H1 (cell line): ENCODE measurements at regions not wholly inside any gene's neighbourhood (a gene's known extent, or its start where the extent isn't known, plus 50 kb on each side); places are given as distances from the start of the nearest gene placed in this dataset.

Source experiments
- CTCF ChIA-PET: fragments of 300-600 bp; sonication (Branson Sonifier 250); formaldehyde crosslinking; loops from one replicate; lab custom pipeline; 2021; ENCODE audit not compliant: partially characterized antibody; lab: Charles Lee
- POLR2A ChIA-PET: fragments of 300-600 bp; sonication (Branson Sonifier 250); formaldehyde crosslinking; loops from one replicate; lab custom pipeline; 2021; ENCODE audit warnings: inconsistent platforms; ENCODE audit not compliant: partially characterized antibody; lab: Charles Lee
- DNase-seq, 2 experiments: peaks; one replicate each; pipeline versions ENCODE4 v3.0.0 to v3.0.0-alpha.2; 2010 to 2022; ENCODE audit warnings: low spot score in 2 of 2, low read depth in 1 of 2, mixed read lengths in 1 of 2
- FAIRE-seq: peaks from 2 replicates; lab custom pipeline; 2011; peaks lifted over from hg19 to GRCh38; lab: Jason Lieb, UNC
- H2AFZ ChIP-seq: 2 replicates; pipeline ENCODE4 v1.8.1; 2012; ENCODE audit warnings: low read length, inconsistent platforms
- H2AK5ac ChIP-seq: 2 replicates; pipeline ENCODE4 v1.6.1; 2013; ENCODE audit warnings: low read depth, low read length
- H2BK120ac ChIP-seq: replicated peaks from 2 replicates; pipeline ENCODE3; 2013; ENCODE audit warnings: low read depth, low read length, inconsistent platforms
- H2BK12ac ChIP-seq: 2 replicates; pipeline ENCODE4 v1.6.1; 2013; ENCODE audit warnings: low read depth, low read length
- H2BK15ac ChIP-seq: 2 replicates; pipeline ENCODE4 v1.6.1; 2013; ENCODE audit warnings: low read length
- H2BK20ac ChIP-seq: 2 replicates; pipeline ENCODE4 v1.6.1; 2013; ENCODE audit warnings: low read length
- H2BK5ac ChIP-seq: 2 replicates; pipeline ENCODE4 v1.6.1; 2013; ENCODE audit warnings: low read depth, low read length
- H3K14ac ChIP-seq: 2 replicates; pipeline ENCODE4 v1.6.1; 2013; ENCODE audit warnings: inconsistent platforms; ENCODE audit not compliant: insufficient read length
- H3K18ac ChIP-seq: 2 replicates; pipeline ENCODE4 v1.6.1; 2013; ENCODE audit warnings: low read length; ENCODE audit errors: extremely low read depth
- H3K23ac ChIP-seq: 2 replicates; pipeline ENCODE4 v1.6.1; 2013; ENCODE audit warnings: inconsistent platforms; ENCODE audit not compliant: insufficient read length
- H3K23me2 ChIP-seq: 2 replicates; pipeline ENCODE4 v1.6.1; 2013; ENCODE audit warnings: low read depth, low read length
- H3K27ac ChIP-seq: 2 replicates; pipeline ENCODE4 v1.6.1; 2011; ENCODE audit warnings: low read depth, low read length, inconsistent platforms
- H3K27me3 ChIP-seq, 4 experiments: replicated peaks in 1 of 4; 1 replicate in 1 of 4; 2 replicates in 3 of 4; pipeline versions ENCODE4 v1.6.1 to v1.8.1; 2011 to 2013; ENCODE audit warnings: low read length in 3 of 4, mild to moderate bottlenecking in 3 of 4, inconsistent platforms in 2 of 4, mixed read lengths in 2 of 4, moderate library complexity in 1 of 4; ENCODE audit not compliant: control insufficient read depth in 3 of 4, insufficient read depth in 3 of 4; ENCODE audit errors: extremely low read depth in 1 of 4
- H3K36me3 ChIP-seq, 4 experiments: 2 replicates each; pipeline versions ENCODE4 v1.6.1 to v1.8.1; 2011 to 2013; ENCODE audit warnings: mild to moderate bottlenecking in 4 of 4, low read length in 3 of 4, moderate library complexity in 2 of 4, control low read depth in 1 of 4, inconsistent platforms in 1 of 4; ENCODE audit not compliant: insufficient read depth in 4 of 4, control insufficient read depth in 2 of 4
- H3K4ac ChIP-seq: replicated peaks from 2 replicates; pipeline ENCODE3; 2013; ENCODE audit warnings: low read length, low read depth, mixed read lengths, inconsistent platforms; ENCODE audit not compliant: insufficient read length
- H3K4me1 ChIP-seq, 4 experiments: replicated peaks in 1 of 4; 1 replicate in 1 of 4; 2 replicates in 3 of 4; pipeline versions ENCODE4 v1.6.1 to v1.8.1; 2011 to 2013; ENCODE audit warnings: low read length in 3 of 4, inconsistent platforms in 2 of 4, mixed read lengths in 1 of 4; ENCODE audit not compliant: insufficient read depth in 4 of 4, control insufficient read depth in 3 of 4
- H3K4me2 ChIP-seq, 2 experiments: 2 replicates each; pipeline versions ENCODE4 v1.6.1 to v1.8.1; 2011 to 2013; ENCODE audit warnings: low read depth in 2 of 2, low read length in 2 of 2, control low read depth in 1 of 2, inconsistent platforms in 1 of 2, mild to moderate bottlenecking in 1 of 2; ENCODE audit not compliant: insufficient read depth in 1 of 2
- H3K4me3 ChIP-seq, 4 experiments: fragments of 200-600, 300-600 bp in 1 of 4; sonication (generic), shearing (Covaris generic), sonication (Bioruptor Twin) in 1 of 4; 2 replicates each; pipeline versions ENCODE4 v1.5.1 to v1.8.1; 2011 to 2016; ENCODE audit warnings: low read length in 4 of 4, low read depth in 3 of 4, control low read depth in 2 of 4, inconsistent platforms in 2 of 4, mild to moderate bottlenecking in 2 of 4, mixed read lengths in 1 of 4, moderate library complexity in 1 of 4; ENCODE audit not compliant: insufficient read depth in 2 of 4; ENCODE audit errors: extremely low read depth in 1 of 4
- H3K56ac ChIP-seq: replicated peaks from 2 replicates; pipeline ENCODE3; 2013; ENCODE audit warnings: low read depth, mild to moderate bottlenecking, mixed read lengths, low read length, inconsistent platforms; ENCODE audit not compliant: insufficient read length
- H3K79me1 ChIP-seq: 2 replicates; pipeline ENCODE4 v1.6.1; 2013; ENCODE audit warnings: low read depth, low read length, control low read depth
- H3K79me2 ChIP-seq, 2 experiments: 2 replicates each; pipeline versions ENCODE4 v1.6.1 to v1.8.1; 2012 to 2013; ENCODE audit warnings: low read length in 2 of 2, mild to moderate bottlenecking in 2 of 2, inconsistent platforms in 1 of 2; ENCODE audit not compliant: insufficient read depth in 2 of 2, control insufficient read depth in 1 of 2
- H3K9ac ChIP-seq, 4 experiments: replicated peaks in 1 of 4; 1 replicate in 1 of 4; 2 replicates in 3 of 4; pipeline versions ENCODE4 v1.6.1 to v1.8.1; 2011 to 2013; ENCODE audit warnings: low read depth in 3 of 4, low read length in 3 of 4, control low read depth in 2 of 4, mild to moderate bottlenecking in 2 of 4, moderate library complexity in 2 of 4, inconsistent platforms in 1 of 4; ENCODE audit errors: extremely low read depth in 1 of 4
- H3K9me3 ChIP-seq, 2 experiments: 2 replicates each; pipeline versions ENCODE4 v1.6.1 to v1.8.1; 2012 to 2013; ENCODE audit warnings: mild to moderate bottlenecking in 2 of 2, moderate library complexity in 2 of 2, control low read depth in 1 of 2, inconsistent platforms in 1 of 2, low read depth in 1 of 2, low read length in 1 of 2, mixed read lengths in 1 of 2; ENCODE audit not compliant: insufficient read depth in 2 of 2
- H4K20me1 ChIP-seq, 2 experiments: replicated peaks in 1 of 2; 2 replicates each; pipeline versions ENCODE3 to v1.8.1; 2011 to 2013; ENCODE audit warnings: inconsistent platforms in 2 of 2, low read length in 2 of 2, mild to moderate bottlenecking in 1 of 2; ENCODE audit not compliant: insufficient read depth in 2 of 2, control insufficient read depth in 1 of 2
- H4K5ac ChIP-seq: 2 replicates; pipeline ENCODE4 v1.6.1; 2013; ENCODE audit warnings: low read length, low read depth, mixed read lengths, inconsistent platforms; ENCODE audit not compliant: insufficient read length
- H4K8ac ChIP-seq: 2 replicates; pipeline ENCODE4 v1.8.0; 2013; ENCODE audit warnings: mild to moderate bottlenecking, moderate library complexity, low read length, inconsistent platforms; ENCODE audit not compliant: insufficient read depth; ENCODE audit errors: extremely low read depth
- H4K91ac ChIP-seq: replicated peaks from 2 replicates; pipeline ENCODE3; 2013; ENCODE audit warnings: low read length, mixed read lengths, inconsistent platforms; ENCODE audit not compliant: insufficient read length
- CBX8 ChIP-seq: fragments of 300-800, 300-1000 bp; sonication (generic); IDR thresholded peaks from 2 replicates; pipeline ENCODE4 v1.7.1; 2016; ENCODE audit warnings: low read depth, low read length, borderline replicate concordance
- CEBPB ChIP-seq: IDR thresholded peaks from 2 replicates; pipeline ENCODE4 v1.6.1; 2012; ENCODE audit warnings: low read depth, low read length
- HDAC2 ChIP-seq, 2 experiments: fragments of 300-600 bp in 1 of 2; sonication (generic) in 1 of 2; IDR thresholded peaks; 2 replicates each; pipeline ENCODE4 v1.6.1; 2011 to 2012; ENCODE audit warnings: low read depth in 2 of 2, low read length in 2 of 2, mild to moderate bottlenecking in 2 of 2, moderate library complexity in 2 of 2, borderline replicate concordance in 1 of 2, inconsistent platforms in 1 of 2
- KDM5A ChIP-seq: fragments of 200-600 bp; IDR thresholded peaks from 2 replicates; pipeline ENCODE4 v1.7.1; 2012; ENCODE audit warnings: mild to moderate bottlenecking, low read length, inconsistent platforms, mixed read lengths
- NRF1 ChIP-seq: IDR thresholded peaks from 2 replicates; pipeline ENCODE4 v1.6.1; 2011; ENCODE audit warnings: mild to moderate bottlenecking, low read depth, low read length, improper control_type of control experiment
- POLR2A ChIP-seq, 2 experiments: IDR thresholded peaks; 1 replicate in 1 of 2; 2 replicates in 1 of 2; pipeline ENCODE4 v1.6.1; 2011; ENCODE audit warnings: low read depth in 2 of 2, low read length in 2 of 2, mild to moderate bottlenecking in 2 of 2; ENCODE audit errors: control extremely low read depth in 1 of 2
- SP1 ChIP-seq: IDR thresholded peaks from 2 replicates; pipeline ENCODE4 v1.6.1; 2011; ENCODE audit warnings: low read depth, low read length
- TEAD4 ChIP-seq: IDR thresholded peaks from 2 replicates; pipeline ENCODE4 v1.6.1; 2012; ENCODE audit warnings: low read depth, low read length, inconsistent platforms, mixed read lengths
- YY1 ChIP-seq: IDR thresholded peaks from 2 replicates; pipeline ENCODE4 v1.6.1; 2011; ENCODE audit warnings: low read depth, mild to moderate bottlenecking, low read length

GRCh38 chr14:25394356-25394755 is 344.4 kb upstream of the STXBP6 start:
- DNase-seq (no peak), FAIRE-seq (no peak)
- no peaks in the 10 kb centered on the region for H3K23me2 ChIP-seq
- no peaks in the 10 kb centered on the region for H3K27me3 ChIP-seq
- no peak overlapping the region for H2BK15ac ChIP-seq
- no peak overlapping the region for H3K27ac ChIP-seq
- POLR2A ChIA-PET = no interaction called here
- H4K20me1 ChIP-seq = no peaks in the 10 kb centered on the region
- H3K4me2 ChIP-seq = no peak overlapping the region
- H3K9me3 ChIP-seq = no peaks in the 10 kb centered on the region
- no peak overlapping the region for H3K9ac ChIP-seq
- no peak overlapping the region for H2BK12ac ChIP-seq
- H3K4ac ChIP-seq = no peak overlapping the region
- no peak overlapping the region for H3K4me3 ChIP-seq
- no peak overlapping the region for H3K18ac ChIP-seq
- H3K56ac ChIP-seq = no peak overlapping the region
- no peak overlapping the region for H4K91ac ChIP-seq
- H2BK20ac ChIP-seq = no peak overlapping the region
- no peak overlapping the region for H2BK5ac ChIP-seq
- H3K36me3 ChIP-seq = no peaks in the 10 kb centered on the region
- H4K5ac ChIP-seq = no peak overlapping the region
- H3K14ac ChIP-seq = no peak overlapping the region
- H4K8ac ChIP-seq = no peak overlapping the region
- no peak overlapping the region for H3K23ac ChIP-seq
- no peak overlapping the region for H2AFZ ChIP-seq
- H3K79me1 ChIP-seq = no peaks in the 10 kb centered on the region
- no peaks in the 10 kb centered on the region for H3K79me2 ChIP-seq
- H3K4me1 ChIP-seq = no peaks in the 10 kb centered on the region; a peak in 1 of 7 replicates
- H2AK5ac ChIP-seq = no peak overlapping the region
- CTCF ChIA-PET = interaction anchor here (5.7 kb wide), 1 partner anchor 12 kb away, joined by 28 read pairs; no protein-coding TSS in a partner anchor
- no peak overlapping the region for H2BK120ac ChIP-seq
- TF ChIP-seq NRF1 (no peak), HDAC2 (IDR thresholded peaks at IDR 0.05; ENCODE audit: borderline replicate concordance in 1 of 2, low read depth in 2 of 2, low read length in 2 of 2) (no peak), SP1 (no peak), CBX8 (no peak), CEBPB (no peak), TEAD4 (no peak), POLR2A (IDR thresholded peaks at IDR 0.05; ENCODE audit: control extremely low read depth in 1 of 2, low read depth in 2 of 2, low read length in 2 of 2) (no peak), YY1 (no peak), KDM5A (no peak)
